Activated CD4-positive, alpha-beta T cell treated with anti-CD3 and anti-CD28 coated beads, Interleukin-2, amount 10 ng/mL, durations not matched to agents 24 days and 14 days (primary cell): ENCODE measurements at regions not wholly inside any gene's neighbourhood (a gene's known extent, or its start where the extent isn't known, plus 50 kb on each side); places are given as distances from the start of the nearest gene placed in this dataset.

ENCODE experiments used
- DNase-seq: peaks from one replicate; pipeline ENCODE4 v3.0.0; 2022
- H3K27ac Mint-ChIP-seq: one replicate; pipeline ENCODE4 v1.8.0; 2022; ENCODE audit warnings: mild to moderate bottlenecking, mixed read lengths
- H3K27me3 Mint-ChIP-seq: one replicate; pipeline ENCODE4 v1.8.0; 2022; ENCODE audit warnings: mixed read lengths
- H3K36me3 Mint-ChIP-seq: one replicate; pipeline ENCODE4 v1.8.0; 2022; ENCODE audit warnings: low read depth, mild to moderate bottlenecking, mixed read lengths
- H3K4me1 Mint-ChIP-seq: one replicate; pipeline ENCODE4 v1.8.0; 2021; ENCODE audit warnings: mixed read lengths
- H3K4me3 Mint-ChIP-seq: one replicate; pipeline ENCODE4 v1.8.0; 2022; ENCODE audit warnings: mild to moderate bottlenecking, moderate library complexity, mixed read lengths
- H3K9me3 Mint-ChIP-seq: one replicate; pipeline ENCODE4 v1.8.0; 2021; ENCODE audit warnings: mixed read lengths
- intact Hi-C: fragments of 100-400 bp; cut with micrococcal nuclease; formaldehyde crosslinking; loops from one replicate; pipeline ENCODE4 v1.15.1; 2023

DNA sequence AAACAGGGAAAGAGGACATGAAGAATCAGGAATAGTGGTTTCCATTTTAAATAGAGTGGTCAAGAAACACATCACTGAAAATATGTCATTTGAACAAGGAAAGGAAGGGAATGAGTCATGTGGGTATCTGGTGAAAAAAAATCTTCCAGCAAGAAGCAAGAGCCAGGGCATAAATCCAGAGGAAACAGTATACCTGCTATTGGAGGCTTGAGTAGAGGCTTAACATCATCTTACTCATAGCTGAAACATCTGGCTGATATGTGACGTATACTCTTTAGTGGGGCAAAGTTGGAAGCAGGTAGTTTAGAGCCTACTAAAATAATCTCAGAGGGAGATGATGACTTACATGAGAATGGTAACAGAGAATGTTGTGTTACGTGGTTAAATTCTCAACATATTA is 517.2 kb downstream of the CAAP1 start:
- no peaks in the 10 kb centered on the region for H3K36me3 Mint-ChIP-seq
- intact Hi-C loops: no loop called here
- no peaks in the 10 kb centered on the region for H3K4me1 Mint-ChIP-seq
- no peak overlapping the region for H3K27ac Mint-ChIP-seq
- DNase-seq: no peak
- no peak overlapping the region for H3K4me3 Mint-ChIP-seq
- H3K9me3 Mint-ChIP-seq: no peaks in the 10 kb centered on the region
- H3K27me3 Mint-ChIP-seq: no peaks in the 10 kb centered on the region

DNA sequence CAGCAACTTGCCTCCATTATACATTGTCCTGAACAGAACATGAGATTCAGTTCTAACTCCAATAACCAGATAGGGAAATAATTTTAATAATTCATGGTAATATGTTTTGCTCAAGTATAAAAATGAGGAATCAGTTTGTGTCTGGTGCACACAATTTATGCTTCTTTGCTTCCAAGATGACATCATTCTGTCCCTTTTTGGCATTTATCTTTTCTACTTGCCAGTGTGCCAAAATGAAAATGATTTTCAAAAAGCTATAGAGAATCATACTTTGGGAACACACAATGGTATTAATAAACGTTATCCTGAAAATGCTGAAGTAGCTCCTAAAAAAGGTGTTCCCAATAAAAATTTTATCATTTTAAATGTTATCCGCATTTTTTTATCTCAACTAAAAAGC is 519.0 kb downstream of the CAAP1 start:
- Mint-ChIP-seq H3K4me3 (no peak overlapping the region), H3K4me1 (no peaks in the 10 kb centered on the region), H3K36me3 (no peaks in the 10 kb centered on the region), H3K9me3 (no peaks in the 10 kb centered on the region), H3K27me3 (no peaks in the 10 kb centered on the region), H3K27ac (no peak overlapping the region)
- DNase-seq: no peak
- intact Hi-C loops: no loop called here

DNA sequence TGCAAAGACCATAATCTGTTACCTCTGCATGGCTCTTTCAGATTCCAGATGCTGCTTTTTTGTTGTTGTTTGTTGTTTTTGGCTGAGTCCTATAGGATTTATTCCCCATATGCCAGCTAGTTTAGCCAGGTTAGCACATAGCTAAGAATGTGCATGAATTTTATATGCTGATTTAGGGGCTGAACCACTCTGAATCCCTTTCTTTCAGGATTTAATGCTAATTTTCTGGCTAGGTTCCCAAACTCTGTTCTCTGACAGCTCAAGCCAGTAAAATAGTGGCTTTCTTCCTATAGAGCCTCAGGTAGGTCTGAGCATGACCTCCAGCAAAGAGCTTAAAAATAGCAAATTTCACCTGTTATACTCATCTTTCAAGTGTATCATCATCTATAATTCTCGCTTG is 521.4 kb downstream of the CAAP1 start:
- Mint-ChIP-seq H3K9me3 (no peaks in the 10 kb centered on the region), H3K4me3 (no peak overlapping the region)
- intact Hi-C loops: no loop called here

DNA sequence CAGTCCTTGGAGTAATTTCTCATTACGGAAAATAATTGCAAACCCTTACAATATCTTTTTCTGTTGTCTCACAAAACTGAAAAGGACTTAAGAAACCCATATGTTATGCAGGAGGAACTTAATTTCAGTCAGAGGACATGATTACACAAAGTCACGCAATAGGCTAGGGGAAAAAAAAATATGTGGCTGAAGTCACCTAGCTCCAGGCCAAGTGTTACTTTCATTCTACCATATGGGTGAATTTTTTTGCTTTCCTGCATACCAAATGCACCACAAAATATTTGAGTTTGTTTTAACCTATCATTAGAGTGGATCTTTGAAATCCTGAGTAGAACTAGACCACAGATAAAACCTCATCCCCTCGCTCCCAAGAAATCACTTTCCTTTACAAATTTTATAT is 523.5 kb downstream of the CAAP1 start:
- H3K27ac Mint-ChIP-seq: no peak overlapping the region
- intact Hi-C loops: no loop called here
- no peak for DNase-seq
- H3K9me3 Mint-ChIP-seq: no peaks in the 10 kb centered on the region
- H3K36me3 Mint-ChIP-seq: no peaks in the 10 kb centered on the region
- no peak overlapping the region for H3K4me3 Mint-ChIP-seq
- H3K4me1 Mint-ChIP-seq: no peaks in the 10 kb centered on the region
- no peaks in the 10 kb centered on the region for H3K27me3 Mint-ChIP-seq

More for the DNA sequence above, 521.4 kb downstream of the CAAP1 start:
- no peak overlapping the region for H3K27ac Mint-ChIP-seq
- no peaks in the 10 kb centered on the region for H3K4me1 Mint-ChIP-seq
- no peaks in the 10 kb centered on the region for H3K36me3 Mint-ChIP-seq
- DNase-seq: no peak
- H3K27me3 Mint-ChIP-seq: no peaks in the 10 kb centered on the region

DNA sequence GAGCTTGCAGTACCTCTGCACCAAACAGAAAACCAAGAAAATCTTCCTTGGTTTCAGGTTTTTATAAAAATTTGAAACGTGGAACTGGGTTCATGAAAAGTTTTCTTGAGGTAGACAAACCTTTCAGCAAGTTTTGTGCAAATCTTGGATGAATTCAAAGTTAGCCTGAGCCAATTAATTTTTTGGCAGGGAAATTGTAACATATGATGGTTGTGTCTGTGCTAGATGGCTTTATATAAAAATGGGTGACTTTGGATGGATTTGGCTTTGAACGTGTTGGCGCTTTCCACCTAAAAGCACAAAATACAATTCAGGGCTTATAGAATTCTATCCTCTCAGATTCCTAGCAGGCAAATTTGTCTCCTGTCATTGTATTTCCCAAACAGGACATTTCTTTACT is 524.4 kb downstream of the CAAP1 start:
- Mint-ChIP-seq H3K4me3 (no peak overlapping the region), H3K27ac (no peak overlapping the region), H3K9me3 (no peaks in the 10 kb centered on the region), H3K36me3 (no peaks in the 10 kb centered on the region), H3K27me3 (no peaks in the 10 kb centered on the region), H3K4me1 (no peaks in the 10 kb centered on the region)
- intact Hi-C loops: no loop called here
- no peak for DNase-seq

DNA sequence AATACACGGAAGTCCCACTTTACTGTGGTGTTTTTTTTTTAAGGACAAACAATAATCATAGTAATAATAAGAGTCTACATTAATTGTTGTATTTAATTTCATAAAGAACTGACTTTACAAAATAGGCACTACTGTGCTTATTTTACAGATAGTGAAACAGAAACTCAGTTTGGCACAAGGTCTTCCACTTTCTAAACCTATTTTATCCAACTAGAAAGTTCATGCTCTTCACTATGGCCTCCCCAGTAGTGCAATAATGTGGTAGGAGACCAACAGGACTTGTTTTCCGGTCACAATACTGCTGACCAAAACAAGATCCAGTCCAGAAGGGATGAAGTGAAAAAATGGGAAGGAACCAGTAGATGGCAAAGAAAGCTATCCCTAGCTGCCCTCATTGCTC is 531.6 kb downstream of the CAAP1 start:
- Mint-ChIP-seq H3K4me1 (no peaks in the 10 kb centered on the region), H3K9me3 (peaks cover 7% of the 10 kb centered on the region), H3K4me3 (no peak overlapping the region), H3K36me3 (no peaks in the 10 kb centered on the region), H3K27me3 (no peaks in the 10 kb centered on the region), H3K27ac (no peak overlapping the region)
- no peak for DNase-seq
- intact Hi-C loops: no loop called here

DNA sequence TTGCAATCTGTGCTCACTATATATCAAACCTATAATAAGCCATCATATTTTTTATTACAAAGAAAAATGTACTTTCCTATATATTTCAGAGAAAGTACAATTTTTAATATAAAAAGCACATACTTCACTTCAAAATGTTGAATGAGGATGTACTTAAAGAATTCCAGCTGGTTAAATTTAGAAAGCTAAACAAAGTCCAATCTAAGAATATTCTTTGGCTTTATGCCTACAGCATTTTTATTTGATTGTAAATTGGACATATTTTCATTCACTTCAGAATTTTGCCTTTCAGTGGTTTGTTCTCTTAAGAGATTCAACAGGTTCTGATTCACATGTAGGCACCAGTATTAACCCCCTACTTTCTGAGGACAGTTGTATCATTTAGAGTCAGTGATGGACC is 533.8 kb downstream of the CAAP1 start:
- intact Hi-C loops: no loop called here
- Mint-ChIP-seq H3K27me3 (no peaks in the 10 kb centered on the region), H3K27ac (no peak overlapping the region), H3K4me3 (no peak overlapping the region), H3K4me1 (no peaks in the 10 kb centered on the region), H3K36me3 (no peaks in the 10 kb centered on the region), H3K9me3 (peaks cover 7% of the 10 kb centered on the region)
- no peak for DNase-seq

DNA sequence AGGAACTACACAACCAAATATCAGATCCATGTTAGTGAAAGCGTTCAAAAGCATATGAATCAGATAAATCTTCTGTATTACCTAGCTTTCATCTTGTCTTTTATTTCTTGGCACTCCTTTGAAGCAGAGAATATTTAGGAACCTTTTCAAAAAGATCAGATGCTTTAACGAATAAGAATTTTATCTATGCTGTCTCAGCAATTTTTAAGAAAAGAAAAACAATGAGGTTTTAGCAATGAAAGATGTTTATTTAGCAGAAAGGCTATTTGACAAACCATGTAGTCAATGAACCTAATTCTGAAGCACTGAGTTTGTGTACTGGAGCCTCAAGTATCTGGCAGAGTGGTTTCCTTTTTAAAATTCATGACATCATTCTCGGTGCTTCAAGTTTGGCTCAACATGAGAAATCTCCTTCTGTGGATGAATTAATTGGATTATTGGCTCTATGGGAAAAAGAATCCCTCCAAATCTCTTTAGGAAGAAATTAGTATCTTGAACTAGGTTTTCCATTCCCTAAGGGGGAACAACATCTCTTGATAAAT is 534.7 kb downstream of the CAAP1 start:
- no peak for DNase-seq
- H3K36me3 Mint-ChIP-seq: no peaks in the 10 kb centered on the region
- intact Hi-C loops: no loop called here
- no peak overlapping the region for H3K4me3 Mint-ChIP-seq
- no peak overlapping the region for H3K27ac Mint-ChIP-seq
- H3K4me1 Mint-ChIP-seq: no peaks in the 10 kb centered on the region
- peaks cover 7% of the 10 kb centered on the region for H3K9me3 Mint-ChIP-seq
- no peaks in the 10 kb centered on the region for H3K27me3 Mint-ChIP-seq

DNA sequence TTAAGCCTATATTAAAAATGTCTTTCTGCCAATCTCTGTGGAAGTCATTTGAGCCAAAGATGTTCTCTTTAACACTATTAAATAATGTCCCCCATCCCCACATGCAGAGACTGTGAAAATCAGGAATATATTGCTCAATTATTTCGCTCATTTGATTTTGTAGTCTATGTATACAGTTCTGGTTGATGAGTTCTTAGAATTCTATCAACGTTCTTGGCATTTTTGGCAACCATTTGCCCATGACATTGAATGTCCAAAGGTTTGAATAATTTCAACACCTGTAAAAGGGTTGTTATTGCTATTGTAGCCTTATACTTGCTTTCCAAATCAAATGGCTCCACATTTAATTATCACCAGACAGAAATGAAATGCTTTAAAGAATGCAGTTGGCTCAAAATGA is 536.1 kb downstream of the CAAP1 start:
- intact Hi-C loops: no loop called here
- Mint-ChIP-seq H3K27me3 (no peaks in the 10 kb centered on the region), H3K4me1 (no peaks in the 10 kb centered on the region), H3K27ac (no peak overlapping the region), H3K4me3 (no peak overlapping the region), H3K9me3 (peaks cover 3% of the 10 kb centered on the region), H3K36me3 (no peaks in the 10 kb centered on the region)
- DNase-seq: no peak

DNA sequence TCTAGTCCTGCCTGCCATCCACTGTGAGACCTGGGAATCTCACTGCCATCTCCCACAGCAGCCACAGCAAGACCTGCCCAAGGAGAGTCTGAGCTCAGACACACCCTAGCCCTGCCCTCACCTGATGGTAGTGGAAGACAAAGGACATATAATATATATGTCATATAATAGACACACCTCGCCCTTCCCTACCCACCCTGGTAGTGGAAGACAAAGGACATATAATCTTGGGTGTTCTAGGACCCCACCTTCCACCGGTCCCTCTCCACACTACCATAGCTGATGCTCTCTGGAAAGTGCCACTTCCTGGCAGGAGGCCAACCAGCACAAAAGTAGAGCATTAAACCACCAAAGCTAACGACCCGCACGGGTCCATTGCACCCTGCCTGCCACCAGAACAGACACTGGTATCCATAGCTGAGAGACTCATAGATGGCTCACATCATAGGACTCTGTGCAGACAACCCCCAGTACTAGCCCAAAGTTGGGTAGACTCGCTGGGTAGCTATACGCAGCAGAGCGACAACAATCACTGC is 545.6 kb downstream of the CAAP1 start:
- H3K4me1 Mint-ChIP-seq: no peaks in the 10 kb centered on the region
- intact Hi-C loops: no loop called here
- no peak overlapping the region for H3K4me3 Mint-ChIP-seq
- H3K27me3 Mint-ChIP-seq: no peaks in the 10 kb centered on the region
- H3K36me3 Mint-ChIP-seq: no peaks in the 10 kb centered on the region
- H3K9me3 Mint-ChIP-seq: peaks cover 4% of the 10 kb centered on the region
- no peak for DNase-seq
- no peak overlapping the region for H3K27ac Mint-ChIP-seq

DNA sequence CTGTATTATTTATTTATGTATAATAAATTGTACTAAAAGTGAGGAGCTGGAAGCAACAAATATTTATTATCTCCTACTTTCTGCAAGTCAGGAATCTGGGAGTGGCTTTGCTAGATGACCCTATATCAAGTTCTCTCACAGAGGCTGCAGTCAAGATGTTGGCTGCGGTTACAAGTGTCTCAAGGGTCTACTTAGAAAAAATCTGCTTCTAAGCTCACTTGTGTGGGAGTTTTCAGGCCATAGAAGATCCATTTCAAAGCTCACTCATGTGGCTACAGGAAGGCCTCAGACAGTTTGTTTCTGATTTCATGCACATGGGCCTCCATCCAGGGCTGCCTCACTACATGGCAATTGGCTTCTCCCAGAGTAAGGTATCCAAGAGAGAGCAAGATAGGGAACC is 551.1 kb downstream of the CAAP1 start:
- Mint-ChIP-seq H3K4me1 (no peaks in the 10 kb centered on the region), H3K9me3 (peaks cover 4% of the 10 kb centered on the region)
- DNase-seq: no peak

DNA sequence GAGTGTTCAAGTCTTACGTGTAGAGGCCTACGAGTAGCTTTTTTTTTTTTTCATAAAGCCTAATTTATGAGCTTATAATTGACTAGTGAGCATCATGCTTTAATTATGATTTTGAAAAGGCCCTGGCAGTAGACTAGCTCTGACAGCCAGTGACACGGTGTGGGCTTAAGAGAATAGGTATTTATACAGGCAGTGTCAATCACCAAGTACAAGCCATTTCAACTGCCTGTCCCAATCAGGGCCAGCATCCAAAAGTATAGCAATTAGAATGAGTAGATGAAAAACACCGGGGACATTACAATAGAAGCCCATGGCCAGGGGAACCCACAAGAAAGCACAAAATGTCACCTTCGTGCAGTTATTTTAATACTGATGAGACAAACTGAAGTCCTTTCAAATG is 552.8 kb downstream of the CAAP1 start:
- Mint-ChIP-seq H3K9me3 (peaks cover 4% of the 10 kb centered on the region), H3K36me3 (no peaks in the 10 kb centered on the region), H3K4me3 (no peak overlapping the region)

More for the DNA sequence above, 551.1 kb downstream of the CAAP1 start:
- H3K4me3 Mint-ChIP-seq: no peak overlapping the region
- intact Hi-C loops: no loop called here
- no peaks in the 10 kb centered on the region for H3K36me3 Mint-ChIP-seq
- H3K27ac Mint-ChIP-seq: no peak overlapping the region
- H3K27me3 Mint-ChIP-seq: no peaks in the 10 kb centered on the region

DNA sequence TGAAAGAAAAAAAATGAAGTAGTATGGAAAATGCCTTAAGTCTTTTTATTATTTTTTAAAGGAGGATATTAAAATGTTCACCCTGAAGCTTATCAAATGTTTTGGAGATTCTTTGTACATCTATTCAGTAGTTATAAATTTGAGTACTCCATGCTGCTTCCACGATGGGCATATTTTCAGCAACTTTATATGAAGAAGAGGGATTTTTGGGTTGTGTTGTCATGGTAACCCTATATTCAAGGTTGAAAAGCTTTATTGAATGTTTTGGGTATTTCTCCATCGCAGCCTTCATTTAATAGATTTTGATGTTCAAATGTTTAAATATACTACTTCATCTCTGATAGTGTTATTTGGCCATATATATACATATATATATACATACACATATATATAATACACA is 557.5 kb downstream of the CAAP1 start:
- no peak overlapping the region for H3K27ac Mint-ChIP-seq
- no peaks in the 10 kb centered on the region for H3K27me3 Mint-ChIP-seq
- no peaks in the 10 kb centered on the region for H3K9me3 Mint-ChIP-seq
- DNase-seq: no peak
- intact Hi-C loops: no loop called here
- H3K4me3 Mint-ChIP-seq: no peak overlapping the region
- no peaks in the 10 kb centered on the region for H3K36me3 Mint-ChIP-seq
- H3K4me1 Mint-ChIP-seq: no peaks in the 10 kb centered on the region

More for the DNA sequence above, 552.8 kb downstream of the CAAP1 start:
- Mint-ChIP-seq H3K4me1 (no peaks in the 10 kb centered on the region), H3K27ac (no peak overlapping the region), H3K27me3 (no peaks in the 10 kb centered on the region)
- intact Hi-C loops: no loop called here
- no peak for DNase-seq

DNA sequence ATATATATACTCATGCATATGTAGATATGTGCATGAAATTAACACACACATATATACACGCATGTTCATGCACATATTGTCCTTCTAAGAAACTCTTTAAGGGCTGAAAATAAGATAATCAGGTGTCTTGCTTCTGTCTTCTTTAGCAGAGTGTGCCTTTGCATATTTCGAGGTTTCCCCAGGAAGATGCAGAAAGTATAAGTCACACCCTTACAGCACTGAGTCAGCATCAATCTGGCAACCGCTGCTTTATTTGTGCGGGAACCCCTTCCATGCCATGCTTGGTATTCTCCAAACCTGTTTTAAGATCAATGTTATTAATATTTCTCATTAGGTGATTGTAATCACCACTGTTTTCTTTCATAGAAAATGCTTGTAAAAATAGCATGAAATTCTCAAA is 557.9 kb downstream of the CAAP1 start:
- H3K4me1 Mint-ChIP-seq: no peaks in the 10 kb centered on the region
- H3K27ac Mint-ChIP-seq: no peak overlapping the region
- H3K36me3 Mint-ChIP-seq: no peaks in the 10 kb centered on the region
- H3K27me3 Mint-ChIP-seq: no peaks in the 10 kb centered on the region
- intact Hi-C loops: no loop called here
- H3K4me3 Mint-ChIP-seq: no peak overlapping the region
- H3K9me3 Mint-ChIP-seq: no peaks in the 10 kb centered on the region
- no peak for DNase-seq

DNA sequence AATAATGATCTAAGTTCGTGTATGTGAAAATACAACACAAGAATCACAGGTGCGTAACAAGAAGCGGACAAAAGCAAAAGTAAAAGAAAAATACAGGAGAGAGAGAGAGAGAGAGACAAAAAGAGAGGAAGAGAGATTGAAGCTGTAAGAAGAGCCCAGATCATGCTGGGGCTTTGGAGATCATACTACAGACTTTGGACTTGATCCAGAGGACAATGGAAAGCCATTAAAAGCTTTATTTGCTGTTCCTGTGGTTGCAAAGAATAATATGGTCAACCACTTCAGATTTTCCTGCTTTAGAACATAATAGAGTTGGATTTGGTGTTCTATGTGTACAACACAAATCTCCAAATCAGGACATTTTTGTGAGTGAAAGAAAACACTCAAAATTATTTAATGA is 561.4 kb downstream of the CAAP1 start:
- intact Hi-C loops: no loop called here
- H3K4me1 Mint-ChIP-seq: no peaks in the 10 kb centered on the region
- H3K4me3 Mint-ChIP-seq: no peak overlapping the region
- no peaks in the 10 kb centered on the region for H3K36me3 Mint-ChIP-seq
- DNase-seq: no peak
- H3K9me3 Mint-ChIP-seq: no peaks in the 10 kb centered on the region
- H3K27ac Mint-ChIP-seq: no peak overlapping the region
- no peaks in the 10 kb centered on the region for H3K27me3 Mint-ChIP-seq
